GM19328 (cell line): ENCODE measurements at regions not wholly inside any gene's neighbourhood (a gene's known extent, or its start where the extent isn't known, plus 50 kb on each side); places are given as distances from the start of the nearest gene placed in this dataset.
"Not testable (repeated sequence)": the region's sequence is repeated elsewhere in the genome, so short reads cannot be mapped to it uniquely, and the experiment has no call there.

Source experiments
- ATAC-seq: cut with Tn5 transposase; IDR thresholded peaks from one replicate; pipeline ENCODE4 v1.9.1; 2021; ENCODE audit warnings: mild to moderate bottlenecking, moderate library complexity; ENCODE audit not compliant: unreplicated experiment

DNA sequence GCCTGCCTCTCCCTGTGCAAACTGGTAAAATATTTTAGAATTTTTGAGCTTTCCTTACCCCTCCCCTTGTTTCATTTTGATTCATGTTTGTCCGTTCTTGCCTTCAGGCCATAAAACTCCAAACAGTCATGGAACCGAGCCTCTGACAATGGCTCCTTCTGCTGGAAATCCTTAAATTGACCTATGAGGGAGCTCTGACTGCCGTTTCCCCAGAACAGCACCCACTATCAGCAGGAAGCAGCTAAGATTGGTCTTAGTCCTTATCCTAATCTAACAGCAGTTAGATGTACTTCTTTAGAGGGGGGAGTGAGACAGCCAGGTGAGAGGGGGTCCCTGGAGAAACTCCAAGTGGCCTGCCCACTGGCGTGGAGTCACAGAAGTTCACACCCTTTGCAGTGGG lies 106.7 kb downstream of the FAM174A start:
- no peak for ATAC-seq

DNA sequence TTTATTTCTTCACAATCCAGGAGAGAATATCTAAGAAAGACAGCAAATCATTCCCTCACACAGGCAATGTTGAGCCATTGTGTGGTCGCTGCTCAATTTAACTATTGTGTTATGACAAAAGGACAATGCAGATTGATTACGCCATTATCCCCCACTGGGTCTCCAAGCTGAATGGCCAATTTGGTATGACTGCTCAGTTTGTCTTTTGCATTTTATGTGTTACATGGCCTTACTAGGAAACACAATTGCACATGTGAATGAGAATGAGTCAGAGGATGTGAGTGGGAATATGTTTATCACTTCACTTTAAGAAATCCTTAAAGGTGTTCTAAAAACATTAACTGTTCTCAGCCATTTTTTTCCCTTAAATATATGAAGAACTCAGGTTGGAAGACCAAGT lies 108.3 kb downstream of the FAM174A start:
- no peak for ATAC-seq

DNA sequence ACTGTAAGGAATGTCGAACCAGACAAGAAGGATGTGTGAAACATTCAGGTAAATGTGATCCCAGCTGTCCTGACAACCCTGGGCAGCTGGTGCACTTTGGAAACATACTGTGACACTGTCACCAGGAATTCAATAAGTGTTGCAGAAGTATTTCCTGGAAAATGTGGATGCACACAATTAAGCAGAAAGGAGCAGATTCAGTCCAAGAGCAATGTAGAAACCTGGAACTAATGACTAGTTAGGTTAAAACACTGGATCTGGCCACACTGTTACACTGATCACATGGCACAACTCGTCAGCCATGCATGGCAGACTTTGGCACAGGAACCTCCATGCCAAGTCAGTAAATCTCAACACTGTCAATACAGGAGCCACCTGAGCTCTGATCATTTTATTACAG lies 109.0 kb downstream of the FAM174A start:
- no peak for ATAC-seq

DNA sequence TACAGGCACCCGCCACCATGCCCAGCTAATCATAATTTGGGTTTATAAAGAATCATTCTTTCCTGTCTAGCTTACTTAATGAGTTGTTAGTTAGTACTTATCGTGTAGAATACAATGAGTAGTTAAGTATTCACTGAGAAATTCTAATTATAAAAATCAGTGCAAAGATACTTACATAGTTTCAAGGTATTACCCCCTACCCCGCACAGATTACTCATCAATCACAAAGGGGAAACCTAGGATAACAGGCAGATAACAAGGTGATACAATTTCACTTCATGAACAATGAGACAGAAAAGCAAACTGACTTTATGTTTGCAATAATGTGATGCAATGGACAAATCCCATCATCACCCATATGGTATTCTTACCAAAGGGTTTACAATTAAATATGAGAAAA lies 109.6 kb downstream of the FAM174A start:
- no peak for ATAC-seq

DNA sequence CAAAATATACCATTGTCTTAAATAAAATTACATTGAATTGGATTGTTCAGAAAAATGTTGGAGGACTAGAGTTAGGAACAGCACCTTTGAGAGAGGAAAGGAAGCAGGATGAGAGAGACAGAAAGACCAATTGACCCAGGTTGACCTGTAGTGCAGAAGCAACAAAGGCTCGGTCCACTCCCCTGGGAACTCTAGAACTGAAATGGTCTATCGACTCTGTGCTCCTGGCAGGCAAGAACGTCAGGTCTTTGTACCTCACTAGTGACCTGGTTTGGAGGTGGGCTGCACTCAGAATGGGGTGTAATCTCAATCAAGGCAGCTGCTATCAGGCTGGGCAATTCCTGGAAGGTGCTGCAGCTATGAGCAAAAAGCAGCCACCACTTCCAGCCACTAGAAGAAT lies 110.8 kb downstream of the FAM174A start:
- ATAC-seq: no peak

DNA sequence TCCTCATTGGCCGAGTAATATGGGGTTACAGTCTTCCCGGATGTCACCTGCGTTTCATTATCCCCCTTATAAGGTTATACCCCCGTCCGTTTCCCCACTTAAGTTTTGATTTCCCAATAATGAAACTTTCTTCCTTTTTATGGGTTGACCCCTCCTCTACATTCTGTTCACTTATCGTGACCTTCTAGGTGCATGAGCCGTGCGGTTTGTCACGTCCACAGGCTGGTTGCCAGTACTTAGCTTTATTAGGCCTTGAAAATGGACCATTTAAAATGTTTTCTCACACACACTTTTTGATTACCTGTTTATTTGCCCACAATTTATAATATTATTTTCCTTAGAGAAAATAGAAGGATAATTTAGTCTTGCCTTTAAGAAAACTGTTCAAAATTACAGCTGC lies 111.5 kb downstream of the FAM174A start:
- ATAC-seq: no peak

DNA sequence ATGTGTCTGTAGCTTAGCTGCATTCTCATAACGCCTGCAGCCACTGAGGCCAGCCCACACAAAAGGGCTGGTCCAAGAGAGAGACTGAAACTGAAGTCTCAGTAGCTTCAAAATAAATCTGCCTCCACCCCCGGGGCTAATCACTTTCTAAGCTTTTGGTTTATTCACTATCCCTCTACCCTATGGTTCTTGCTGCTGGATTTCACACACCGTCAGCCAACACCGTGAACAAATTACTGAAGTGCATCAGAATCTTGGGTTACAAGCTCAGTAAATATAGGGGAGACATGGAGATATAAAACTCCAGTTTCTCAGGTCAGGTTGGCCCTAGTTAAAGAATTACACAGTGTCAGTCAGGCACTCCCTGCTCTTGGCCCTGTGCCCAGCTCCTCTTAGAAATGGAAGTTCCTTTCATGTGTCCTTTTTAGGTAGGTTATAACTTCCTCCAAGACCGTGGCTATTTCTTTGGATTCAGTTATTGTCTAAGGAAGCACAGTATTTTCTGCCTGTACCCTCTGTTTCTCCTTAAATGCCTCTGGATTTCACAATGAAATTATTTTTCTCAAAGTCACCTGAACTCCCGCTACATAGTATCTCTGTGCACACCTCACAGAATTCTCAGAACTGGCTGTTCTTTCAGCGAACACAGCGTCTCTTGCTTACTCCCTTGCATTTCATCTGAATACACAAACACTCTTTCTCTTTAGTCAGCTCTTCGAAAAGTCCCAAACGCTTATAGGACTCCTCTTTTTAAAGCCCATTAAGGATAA lies 112.5 kb downstream of the FAM174A start:
- ATAC-seq: peak; percentile 47

DNA sequence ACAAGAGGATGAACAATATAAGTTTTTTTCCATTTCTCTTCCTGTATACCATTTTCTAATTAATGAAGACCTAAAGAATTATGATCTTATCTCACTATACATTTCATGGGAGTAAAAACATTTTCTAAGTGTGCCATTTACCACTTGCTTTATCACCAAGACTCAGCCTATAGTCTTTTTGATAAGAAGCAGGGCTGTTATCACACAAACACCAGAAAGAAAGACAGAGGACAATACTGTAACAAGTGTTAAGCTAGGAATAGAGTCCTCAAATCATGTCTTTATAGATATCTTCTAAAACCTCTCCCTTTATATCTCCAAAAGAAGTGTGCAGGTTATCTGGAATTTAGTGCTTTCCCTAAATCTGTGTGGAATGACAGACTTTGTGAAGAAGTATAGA lies 119.7 kb downstream of the FAM174A start:
- no peak for ATAC-seq

DNA sequence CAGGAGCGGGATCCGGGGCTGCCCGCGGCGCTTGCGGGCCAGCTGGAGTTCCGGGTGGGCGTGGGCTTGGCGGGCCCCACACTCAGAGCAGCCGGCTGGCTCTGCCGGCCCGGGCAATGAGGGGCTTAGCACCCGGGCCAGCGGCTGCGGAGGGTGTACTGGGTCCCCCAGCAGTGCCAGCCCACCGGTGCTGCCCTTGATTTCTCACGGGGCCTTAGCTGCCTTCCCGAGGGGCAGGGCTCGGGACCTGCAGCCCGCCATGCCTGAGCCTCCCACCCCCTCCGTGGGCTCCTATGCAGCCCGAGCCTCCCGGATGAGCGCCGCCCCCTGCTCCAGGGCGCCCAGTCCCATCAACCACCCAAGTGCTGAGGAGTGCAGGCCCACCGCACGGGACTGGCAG lies 121.6 kb downstream of the FAM174A start:
- ATAC-seq: not testable (repeated sequence)

DNA sequence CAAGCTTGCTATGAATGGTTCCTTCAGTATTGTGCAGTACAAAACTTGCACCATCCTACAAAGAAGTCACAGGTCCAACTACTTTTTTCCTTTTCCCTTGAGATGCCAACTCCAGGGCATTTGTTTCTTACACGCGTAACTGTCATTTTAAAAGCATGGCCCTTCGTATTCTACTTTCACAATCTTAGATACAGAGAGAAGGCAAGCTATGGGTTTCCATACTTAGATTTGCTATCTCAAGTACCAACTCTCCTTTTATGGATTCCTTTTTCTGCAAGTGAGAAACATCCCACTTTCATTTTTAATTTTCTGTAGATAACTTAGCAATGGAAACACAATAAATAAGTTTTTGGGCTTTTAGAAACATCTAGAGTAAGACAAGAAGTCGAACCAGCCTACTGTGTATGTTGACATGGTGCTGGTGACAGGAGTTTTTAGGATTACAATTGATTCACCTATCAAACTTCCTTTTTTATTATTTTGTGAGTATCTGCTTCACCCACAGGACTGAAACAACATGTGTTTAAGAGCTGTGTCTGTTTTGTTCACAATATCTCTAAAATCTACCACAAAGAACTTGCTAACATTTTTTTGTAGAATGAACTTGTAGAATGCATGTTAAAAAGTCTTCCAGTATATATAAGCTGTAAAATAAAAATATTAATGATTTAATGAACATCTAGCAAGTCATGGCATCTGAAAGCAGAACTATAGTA lies 124.1 kb downstream of the FAM174A start:
- no peak for ATAC-seq

DNA sequence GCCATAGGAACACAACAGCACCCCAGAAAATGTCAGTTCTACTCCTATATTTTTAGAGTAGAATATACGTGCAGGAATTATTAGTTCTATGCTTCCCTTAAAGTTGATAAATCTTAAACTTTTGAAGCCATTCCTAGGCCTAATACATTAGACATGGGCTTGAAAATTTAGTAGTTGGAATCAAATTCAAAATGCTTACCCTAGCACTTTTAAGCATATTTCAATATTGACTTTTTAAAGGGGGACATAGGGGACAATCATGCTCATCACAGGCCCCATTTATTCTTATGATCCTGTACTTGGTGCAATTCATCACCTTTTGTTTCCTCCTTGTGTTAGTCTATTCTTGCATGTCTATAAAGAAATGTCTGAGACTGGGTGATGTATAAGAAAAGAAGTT lies 129.0 kb downstream of the FAM174A start:
- ATAC-seq: no peak

DNA sequence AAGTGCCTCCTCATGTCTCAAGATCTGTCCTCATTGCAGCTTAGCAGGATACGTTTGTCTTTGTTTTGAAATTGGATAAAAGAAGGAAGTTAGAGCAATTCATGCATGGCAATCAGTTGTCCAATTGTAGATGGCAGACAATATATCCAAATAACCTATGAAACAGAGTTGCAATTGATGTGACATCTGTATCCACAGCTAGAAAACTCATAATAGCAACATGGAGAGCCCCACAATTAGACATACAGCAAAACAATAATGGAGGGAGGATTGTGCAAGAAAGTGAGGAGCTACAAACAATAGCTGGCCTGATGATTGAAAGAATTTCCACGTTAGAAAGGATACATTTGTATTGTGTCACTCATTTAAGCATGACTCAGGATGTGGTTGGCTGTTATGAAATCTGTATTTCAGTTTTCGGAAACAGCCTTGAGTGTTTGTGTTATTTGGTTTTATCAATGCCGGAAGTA lies 132.0 kb downstream of the FAM174A start:
- ATAC-seq: no peak

DNA sequence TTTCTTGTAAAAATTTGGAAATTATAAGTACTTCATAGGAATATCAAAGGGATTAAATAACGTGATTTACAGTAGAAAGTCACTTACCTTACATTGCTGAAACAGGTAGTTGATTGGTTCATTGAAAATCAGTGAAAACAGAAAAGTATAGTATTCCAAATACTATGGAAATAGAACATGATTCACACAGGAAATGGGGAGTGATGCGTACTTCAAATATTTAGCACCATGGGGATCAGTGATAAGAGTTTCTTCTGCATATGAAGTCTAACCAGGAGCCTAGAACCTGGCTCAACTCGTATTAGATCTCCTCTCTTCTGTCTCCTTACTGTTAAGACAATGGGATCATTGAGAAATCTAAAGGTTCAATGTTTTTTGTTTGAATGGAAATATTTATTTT lies 133.3 kb downstream of the FAM174A start:
- no peak for ATAC-seq

DNA sequence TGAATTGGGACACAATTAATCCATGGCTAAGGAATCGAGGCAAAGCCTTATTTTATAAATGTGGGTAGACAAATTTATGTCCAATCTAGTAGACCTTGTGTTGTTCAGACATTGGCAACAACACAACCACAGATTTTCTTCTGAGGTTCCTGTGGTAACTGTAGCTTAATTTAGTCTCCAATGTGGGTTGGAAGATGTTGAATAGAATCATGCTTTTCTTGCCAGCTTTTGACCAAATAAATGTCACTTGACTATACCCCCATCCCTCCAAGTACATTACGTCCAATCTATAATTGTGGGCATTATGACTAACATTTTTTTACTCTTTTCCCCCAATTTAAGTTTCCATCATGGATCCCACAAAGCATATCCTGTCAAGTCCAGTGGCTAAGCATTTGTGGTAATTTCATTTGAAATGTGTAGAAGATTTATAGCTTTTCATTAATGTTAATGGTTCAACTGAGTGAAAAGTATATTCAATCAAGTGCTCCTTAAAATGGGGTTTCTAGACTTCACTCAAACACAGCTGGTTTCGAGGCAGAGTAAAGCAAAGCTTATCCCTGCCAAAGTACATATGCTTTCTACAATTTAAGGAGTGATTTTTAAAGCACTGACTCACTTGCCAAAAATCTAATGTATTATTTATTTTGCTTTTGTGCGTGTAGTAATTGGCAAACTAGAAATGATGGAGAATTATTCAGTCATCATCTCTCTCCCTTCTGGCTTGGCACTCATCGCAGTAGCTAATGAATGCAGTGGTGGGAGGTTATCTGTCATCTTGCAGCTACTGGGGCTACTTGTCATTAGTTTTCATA lies 141.8 kb downstream of the FAM174A start:
- no peak for ATAC-seq

DNA sequence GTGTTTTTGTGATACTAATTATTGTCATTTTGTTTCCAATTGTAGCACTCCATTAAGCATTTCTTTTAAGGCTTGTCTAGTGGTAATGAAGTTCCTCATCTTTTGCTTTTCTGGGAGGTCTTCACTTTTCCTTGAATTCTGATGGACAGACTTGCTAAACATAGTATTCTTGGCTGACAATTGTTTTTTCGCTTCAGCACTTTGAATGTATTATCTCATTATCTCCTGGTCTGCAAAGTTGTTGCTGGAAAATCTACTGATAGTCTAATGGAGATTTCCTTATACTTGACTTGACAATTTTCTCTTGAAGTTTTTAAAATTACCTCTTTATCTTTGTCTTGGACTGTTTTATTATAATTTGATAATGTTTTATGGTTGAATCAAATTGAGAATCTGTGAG lies 147.5 kb downstream of the FAM174A start:
- ATAC-seq: no peak

DNA sequence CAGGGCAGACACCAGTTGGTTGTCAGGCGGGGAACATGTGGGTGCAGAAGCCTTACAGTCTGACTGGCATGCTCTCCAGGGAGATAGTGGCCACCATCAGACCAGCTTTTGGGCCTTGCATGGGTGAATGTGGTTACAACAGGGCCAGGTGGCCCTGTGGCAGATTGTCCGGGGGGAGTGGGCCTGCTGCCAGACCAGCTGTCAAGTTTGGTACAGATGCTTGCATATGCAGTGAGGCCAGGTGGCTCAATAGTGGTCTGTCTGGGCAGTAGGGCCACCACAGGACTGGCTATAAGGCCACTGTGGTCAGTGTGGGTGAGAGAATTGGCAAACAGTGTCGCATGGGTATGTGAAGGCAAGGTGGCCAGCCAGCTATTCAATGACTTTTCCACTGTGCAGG lies 148.7 kb downstream of the FAM174A start:
- no peak for ATAC-seq

DNA sequence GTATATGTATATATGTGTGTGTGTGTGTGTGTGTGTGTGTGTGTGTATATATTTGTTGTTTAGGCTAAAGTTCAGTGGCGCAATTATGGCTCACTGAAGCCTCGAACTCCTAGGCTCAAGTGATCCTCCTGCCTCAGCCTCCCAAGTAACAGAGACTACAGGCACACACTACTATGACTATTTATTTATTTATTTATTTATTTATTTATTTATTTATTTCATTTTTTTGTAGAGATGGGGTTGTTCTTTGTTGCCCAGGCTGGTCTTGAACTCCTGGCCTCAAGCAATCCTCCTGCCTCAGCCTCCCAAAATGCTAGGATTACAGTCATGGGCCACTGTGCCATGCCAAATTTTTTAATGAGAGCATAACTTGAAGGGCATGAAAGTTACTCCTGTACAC lies 149.9 kb downstream of the FAM174A start:
- ATAC-seq: not testable (repeated sequence)

DNA sequence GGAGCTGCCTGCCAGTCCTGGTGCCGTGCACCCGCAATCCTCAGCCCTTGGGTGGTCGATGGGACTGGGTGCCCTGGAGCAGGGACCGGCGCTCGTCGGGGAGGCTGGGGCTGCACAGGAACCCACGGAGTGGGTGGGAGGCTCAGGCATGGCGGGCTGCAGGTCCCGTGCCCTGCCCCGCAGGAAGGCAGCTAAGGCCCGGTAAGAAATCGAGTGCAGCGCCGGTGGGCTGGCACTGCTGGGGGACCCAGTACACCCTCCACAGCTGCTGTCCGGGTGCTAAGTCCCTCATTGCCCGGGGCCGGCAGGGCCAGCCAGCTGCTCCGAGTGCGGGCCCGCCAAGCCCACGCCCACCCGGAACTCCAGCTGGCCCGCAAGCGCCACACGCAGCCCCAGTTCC lies 153.7 kb downstream of the FAM174A start:
- not testable (repeated sequence) for ATAC-seq

DNA sequence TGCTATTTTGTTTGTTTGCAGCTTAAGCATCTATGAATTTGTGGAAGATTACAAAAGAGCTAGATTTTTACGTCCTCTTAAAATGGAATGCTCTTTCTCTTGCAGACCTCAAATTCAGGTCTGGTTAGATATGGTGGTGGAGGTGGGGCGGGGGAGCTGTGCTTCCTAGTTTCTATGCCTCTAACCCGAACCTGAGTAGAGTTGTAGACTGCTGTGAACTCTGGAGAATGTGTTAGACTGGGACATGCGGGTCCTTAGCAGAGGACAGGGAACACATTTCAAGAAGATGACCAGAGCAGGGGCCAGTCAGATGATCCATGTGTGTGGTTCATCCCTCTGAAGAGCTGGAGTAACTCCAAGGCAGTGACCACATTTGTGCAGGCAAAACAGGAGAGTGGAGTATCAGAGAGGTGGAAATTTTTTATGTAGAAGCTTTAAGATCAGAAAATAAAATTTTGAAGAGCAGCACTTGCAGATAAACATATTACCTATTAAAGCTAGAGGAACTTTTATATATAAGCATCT lies 154.9 kb downstream of the FAM174A start:
- no peak for ATAC-seq

DNA sequence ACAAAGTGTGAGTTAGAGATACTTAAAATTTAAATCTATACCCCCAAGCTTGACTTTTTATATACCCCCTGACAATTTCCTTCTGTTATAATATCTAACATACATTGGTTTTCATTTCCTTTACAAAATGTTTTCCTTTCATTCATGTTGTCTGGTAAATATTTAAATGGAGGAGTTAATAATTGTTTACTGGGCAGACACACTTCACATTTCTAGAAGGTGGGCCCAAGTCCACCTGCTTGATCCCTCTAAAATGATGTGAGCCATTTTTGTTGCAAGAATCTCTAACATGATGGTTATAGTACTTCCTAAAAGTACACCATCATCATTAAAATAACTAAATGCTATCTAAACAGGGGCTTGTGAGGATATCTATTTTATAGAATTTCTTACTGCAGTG lies 155.9 kb downstream of the FAM174A start:
- ATAC-seq: no peak

DNA sequence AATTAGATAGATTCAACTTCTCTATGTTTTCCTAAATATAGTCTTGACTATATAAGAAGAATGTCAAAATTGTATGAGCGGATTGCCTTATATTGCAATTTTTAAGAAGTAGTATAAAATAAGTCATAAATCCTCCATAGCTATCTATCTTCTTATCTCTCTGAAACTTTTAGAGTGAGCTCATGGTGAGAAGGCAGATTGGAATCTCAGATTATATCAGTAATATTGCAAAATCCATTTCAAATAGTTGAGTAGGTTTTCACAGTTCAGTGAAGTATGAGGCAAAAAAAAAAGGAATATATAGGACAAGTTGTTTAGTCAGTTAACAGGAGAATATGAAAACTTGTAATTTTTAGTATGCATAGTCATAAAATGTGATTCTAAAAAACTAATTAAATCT lies 156.4 kb downstream of the FAM174A start:
- ATAC-seq: no peak
